CD4-positive, alpha-beta T cell treated with Interleukin-10 for 1 hour (primary cell): ENCODE measurements at regions not wholly inside any gene's neighbourhood (a gene's known extent, or its start where the extent isn't known, plus 50 kb on each side); places are given as distances from the start of the nearest gene placed in this dataset.

Experiments used
- DNase-seq: peaks from one replicate; pipeline ENCODE4 v3.0.0-alpha.2; 2020

- no peak for DNase-seq
Observed at GRCh38 chr16:26993511-26993910, 73.2 kb upstream of the C16orf82 start.

GRCh38 chr16:26993963-26994362, 72.8 kb upstream of the C16orf82 start:
- no peak for DNase-seq

- no peak for DNase-seq
Observed at GRCh38 chr16:26995522-26995921, 71.2 kb upstream of the C16orf82 start.

GRCh38 chr16:27005386-27005785, 61.3 kb upstream of the C16orf82 start:
- DNase-seq = no peak
